ENCODE measurements at regions not wholly inside any gene's neighbourhood (a gene's known extent, or its start where the extent isn't known, plus 50 kb on each side); places are given as distances from the start of the nearest gene placed in this dataset.

DNA sequence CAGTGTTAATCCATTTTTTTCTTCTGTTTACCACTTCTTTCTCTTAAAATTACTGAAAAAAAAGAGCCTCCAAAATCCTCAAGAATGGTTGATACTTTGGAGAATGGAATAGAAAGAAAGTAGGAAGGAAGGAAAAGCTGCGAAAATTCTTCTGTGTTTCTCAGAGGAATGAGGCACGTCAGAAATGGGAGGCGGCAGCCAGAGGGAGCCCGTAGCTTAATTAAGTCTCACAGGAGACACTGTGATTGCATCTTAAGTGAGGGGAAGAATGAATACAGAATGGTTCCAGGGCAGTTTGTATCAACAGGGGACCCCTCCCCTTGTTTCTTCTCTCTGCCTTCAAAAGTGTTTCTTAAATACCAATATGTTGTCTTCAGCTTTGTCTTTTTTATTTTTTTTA lies 1099.5 kb downstream of the PLA2G4A start:
- TF ChIP-seq, protein P1, sequence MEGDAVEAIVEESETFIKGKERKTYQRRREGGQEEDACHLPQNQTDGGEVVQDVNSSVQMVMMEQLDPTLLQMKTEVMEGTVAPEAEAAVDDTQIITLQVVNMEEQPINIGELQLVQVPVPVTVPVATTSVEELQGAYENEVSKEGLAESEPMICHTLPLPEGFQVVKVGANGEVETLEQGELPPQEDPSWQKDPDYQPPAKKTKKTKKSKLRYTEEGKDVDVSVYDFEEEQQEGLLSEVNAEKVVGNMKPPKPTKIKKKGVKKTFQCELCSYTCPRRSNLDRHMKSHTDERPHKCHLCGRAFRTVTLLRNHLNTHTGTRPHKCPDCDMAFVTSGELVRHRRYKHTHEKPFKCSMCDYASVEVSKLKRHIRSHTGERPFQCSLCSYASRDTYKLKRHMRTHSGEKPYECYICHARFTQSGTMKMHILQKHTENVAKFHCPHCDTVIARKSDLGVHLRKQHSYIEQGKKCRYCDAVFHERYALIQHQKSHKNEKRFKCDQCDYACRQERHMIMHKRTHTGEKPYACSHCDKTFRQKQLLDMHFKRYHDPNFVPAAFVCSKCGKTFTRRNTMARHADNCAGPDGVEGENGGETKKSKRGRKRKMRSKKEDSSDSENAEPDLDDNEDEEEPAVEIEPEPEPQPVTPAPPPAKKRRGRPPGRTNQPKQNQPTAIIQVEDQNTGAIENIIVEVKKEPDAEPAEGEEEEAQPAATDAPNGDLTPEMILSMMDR (IDR thresholded peaks at IDR 0.05; ENCODE audit: borderline replicate concordance, extremely low read depth, low read length, poor library complexity, severe bottlenecking), result no peak
- TF ChIP-seq EZH2 (IDR thresholded peaks at IDR 0.05; ENCODE audit: borderline replicate concordance, low read depth, low read length, severe bottlenecking), result no peak
